GM23248 (cell line): ENCODE measurements at regions not wholly inside any gene's neighbourhood (a gene's known extent, or its start where the extent isn't known, plus 50 kb on each side); places are given as distances from the start of the nearest gene placed in this dataset.

Experiments
- EZH2 ChIP-seq: fragments of 200-600 bp; sonication (generic); IDR thresholded peaks from 2 replicates; pipeline ENCODE4 v1.6.1; 2018; ENCODE audit warnings: antibody characterized with exemption, mild to moderate bottlenecking; ENCODE audit not compliant: insufficient read depth, poor library complexity, severe bottlenecking
- EZH2phosphoT487 ChIP-seq: fragments of 200-600 bp; sonication (generic); IDR thresholded peaks from 2 replicates; pipeline ENCODE4 v1.6.1; 2018; ENCODE audit warnings: antibody characterized with exemption, moderate library complexity, mild to moderate bottlenecking, low read depth; ENCODE audit not compliant: insufficient read depth

GRCh38 chr13:34046457-34046856 lies 228.5 kb downstream of the RFC3 start:
- no peak for TF ChIP-seq EZH2
- no peak for TF ChIP-seq EZH2phosphoT487
